HCT116 (cell line): ENCODE measurements at regions not wholly inside any gene's neighbourhood (a gene's known extent, or its start where the extent isn't known, plus 50 kb on each side); places are given as distances from the start of the nearest gene placed in this dataset.

Experiments
- ATAC-seq: fragments of 200-7000 bp; cut with Tn5 transposase; 2 replicates; pipeline ENCODE4 v1.9.1; 2020; ENCODE audit warnings: mild to moderate bottlenecking, moderate library complexity
- BruUV-seq: library from RNA; stranded (reverse); fragments of 400-500 nt; replicated peaks from 2 replicates; lab custom pipeline; 2021; lab: Mats Ljungman, UMichigan
- CTCF ChIA-PET: fragments of 300-600 bp; sonication (Branson Sonifier 250); formaldehyde crosslinking; loops from one replicate; lab custom pipeline; 2021; ENCODE audit warnings: antibody characterized with exemption; lab: Charles Lee
- POLR2A ChIA-PET: fragments of 300-600, 350-600 bp; sonication (Branson Sonifier 250); formaldehyde crosslinking; loops from one replicate; lab custom pipeline; 2021; ENCODE audit warnings: antibody characterized with exemption; lab: Charles Lee
- RAD21 ChIA-PET, 2 experiments: fragments of 300-600 bp; sonication (Branson Sonifier 250); formaldehyde crosslinking; loops; one replicate each; lab custom pipeline; 2023; ENCODE audit warnings: low total read pairs in 2 of 2; ENCODE audit not compliant: uncharacterized antibody in 2 of 2, unreplicated experiment in 2 of 2, low non-redundant PET in 1 of 2; lab: Charles Lee
- DNase-seq: peaks from one replicate; pipeline ENCODE4 v3.0.0-alpha.2; 2010; ENCODE audit warnings: low read depth, low spot score
- H2AFZ ChIP-seq: fragments of 200-600 bp; shearing (Covaris generic), sonication (generic); 2 replicates; pipeline ENCODE4 v1.6.1; 2017; ENCODE audit warnings: low read depth, mixed run types, mixed read lengths, antibody characterized with exemption, low read length; ENCODE audit not compliant: poor library complexity, severe bottlenecking
- H3K27ac ChIP-seq: 2 replicates; pipeline ENCODE4 v1.5.1; 2012; ENCODE audit warnings: low read depth, low read length
- H3K27me3 ChIP-seq: fragments of 200-600 bp; sonication (generic); 2 replicates; pipeline ENCODE4 v1.6.1; 2016; ENCODE audit warnings: mixed run types, low read length, mixed read lengths; ENCODE audit not compliant: insufficient read depth
- H3K36me3 ChIP-seq, 2 experiments: fragments of 200-500 bp in 1 of 2; fragments of 200-600 bp in 1 of 2; sonication (Bioruptor generic) in 1 of 2; sonication (generic) in 1 of 2; 2 replicates each; pipeline versions ENCODE4 v1.5.1 to v1.6.1; 2014 to 2016; ENCODE audit warnings: low read length in 2 of 2, inconsistent platforms in 1 of 2, mixed read lengths in 1 of 2, mixed run types in 1 of 2; ENCODE audit not compliant: insufficient read depth in 2 of 2, control insufficient read depth in 1 of 2
- H3K4me1 ChIP-seq, 2 experiments: fragments of 200-600 bp in 1 of 2; sonication (generic) in 1 of 2; 2 replicates each; pipeline versions ENCODE4 v1.5.1 to v1.6.1; 2012 to 2017; ENCODE audit warnings: low read length in 2 of 2, inconsistent platforms in 1 of 2, mild to moderate bottlenecking in 1 of 2, mixed read lengths in 1 of 2, mixed run types in 1 of 2, moderate library complexity in 1 of 2; ENCODE audit not compliant: insufficient read depth in 2 of 2, control insufficient read depth in 1 of 2
- H3K4me2 ChIP-seq: fragments of 200-600 bp; sonication (generic); 2 replicates; pipeline ENCODE4 v1.6.1; 2017; ENCODE audit warnings: mixed run types, low read length, mixed read lengths
- H3K4me3 ChIP-seq, 2 experiments: fragments of 200-600 bp in 1 of 2; sonication (generic) in 1 of 2; replicated peaks in 1 of 2; 2 replicates each; pipeline ENCODE4 v1.5.1; 2011 to 2016; ENCODE audit warnings: low read length in 2 of 2, control low read depth in 1 of 2, low read depth in 1 of 2, mild to moderate bottlenecking in 1 of 2, mixed read lengths in 1 of 2, mixed run types in 1 of 2
- H3K79me2 ChIP-seq: fragments of 200-600 bp; sonication (generic); 2 replicates; pipeline ENCODE4 v1.6.1; 2017; ENCODE audit warnings: mild to moderate bottlenecking, mixed run types, low read length, moderate library complexity, mixed read lengths; ENCODE audit not compliant: insufficient read depth
- H3K9ac ChIP-seq: fragments of 200-600 bp; sonication (generic); 2 replicates; pipeline ENCODE4 v1.6.1; 2016; ENCODE audit warnings: low read length, mixed read lengths
- H3K9me2 ChIP-seq: fragments of 200-600 bp; sonication (generic), shearing (Covaris generic); 2 replicates; pipeline ENCODE4 v1.6.1; 2017; ENCODE audit warnings: mixed run types, mild to moderate bottlenecking, moderate library complexity; ENCODE audit not compliant: insufficient read depth
- H3K9me3 ChIP-seq, 2 experiments: fragments of 200-500 bp in 1 of 2; fragments of 200-600 bp in 1 of 2; sonication (Bioruptor generic) in 1 of 2; sonication (generic) in 1 of 2; 2 replicates each; pipeline ENCODE4 v1.6.1; 2014 to 2017; ENCODE audit warnings: low read length in 2 of 2, mixed read lengths in 2 of 2, inconsistent platforms in 1 of 2, low read depth in 1 of 2, mild to moderate bottlenecking in 1 of 2, mixed run types in 1 of 2, moderate library complexity in 1 of 2; ENCODE audit not compliant: control insufficient read depth in 1 of 2, insufficient read depth in 1 of 2
- H4K20me1 ChIP-seq: fragments of 200-600 bp; sonication (generic), shearing (Covaris generic); 2 replicates; pipeline ENCODE4 v1.6.1; 2017; ENCODE audit warnings: mixed run types, mild to moderate bottlenecking, moderate library complexity; ENCODE audit not compliant: insufficient read depth
- CEBPB ChIP-seq: IDR thresholded peaks from 2 replicates; pipeline ENCODE4 v1.6.1; 2012; ENCODE audit warnings: low read depth
- EGR1 ChIP-seq: IDR thresholded peaks from 2 replicates; pipeline ENCODE4 v1.6.1; 2012; ENCODE audit warnings: low read depth
- ELF1 ChIP-seq: IDR thresholded peaks from 2 replicates; pipeline ENCODE4 v1.6.1; 2012; ENCODE audit warnings: low read depth, borderline replicate concordance
- EZH2phosphoT487 ChIP-seq: fragments of 200-600 bp; IDR thresholded peaks from 2 replicates; pipeline ENCODE4 v1.6.1; 2018; ENCODE audit warnings: antibody characterized with exemption, borderline replicate concordance
- FOSL1 ChIP-seq: IDR thresholded peaks from 2 replicates; pipeline ENCODE4 v1.6.1; 2012; ENCODE audit warnings: low read depth
- MAX ChIP-seq: IDR thresholded peaks from 2 replicates; pipeline ENCODE4 v1.6.1; 2012
- POLR2A ChIP-seq: IDR thresholded peaks from 2 replicates; pipeline ENCODE4 v1.7.0; 2011; ENCODE audit warnings: borderline replicate concordance; ENCODE audit not compliant: insufficient read depth, insufficient read length; ENCODE audit errors: extremely low read depth
- POLR2AphosphoS5 ChIP-seq: IDR thresholded peaks from 2 replicates; pipeline ENCODE4 v1.6.1; 2011; ENCODE audit warnings: mild to moderate bottlenecking, low read depth, low read length, moderate library complexity
- REST ChIP-seq: IDR thresholded peaks from 2 replicates; pipeline ENCODE4 v1.6.1; 2012; ENCODE audit warnings: low read depth
- SIN3A ChIP-seq: IDR thresholded peaks from 2 replicates; pipeline ENCODE4 v1.6.1; 2012; ENCODE audit warnings: low read depth
- TCF7L2 ChIP-seq: IDR thresholded peaks from 2 replicates; pipeline ENCODE4 v1.7.0; 2011; ENCODE audit warnings: borderline replicate concordance, inconsistent platforms; ENCODE audit not compliant: insufficient read depth, insufficient read length; ENCODE audit errors: extremely low read depth
- ZBTB33 ChIP-seq: IDR thresholded peaks from 2 replicates; pipeline ENCODE4 v1.6.1; 2011; ENCODE audit warnings: mild to moderate bottlenecking, low read length, moderate library complexity; ENCODE audit not compliant: insufficient replicate concordance; ENCODE audit errors: extremely low read depth
- ZNF274 ChIP-seq: fragments of 200-500 bp; sonication (Bioruptor generic); IDR thresholded peaks from 2 replicates; pipeline ENCODE4 v1.6.1; 2014; ENCODE audit warnings: mild to moderate bottlenecking, low read depth, low read length, inconsistent platforms
- intact Hi-C: fragments of 100-400 bp; cut with micrococcal nuclease; formaldehyde crosslinking; loops from 2 replicates; pipeline ENCODE4 v1.10.0; 2022

GRCh38 chr17:63332286-63332685, 113.8 kb downstream of the CYB561 start:
- Histone ChIP-seq H3K27me3 (no peaks in the 10 kb centered on the region), H3K36me3 (no peaks in the 10 kb centered on the region), H3K79me2 (no peaks in the 10 kb centered on the region), H2AFZ (no peak overlapping the region), H3K4me2 (no peak overlapping the region), H3K9ac (no peak overlapping the region), H3K4me1 (no peaks in the 10 kb centered on the region), H3K4me3 (no peak overlapping the region), H3K9me2 (no peaks in the 10 kb centered on the region)
- BruUV-seq: no TSS peak
- ChIA-PET RAD21 (no interaction called here), CTCF (no interaction called here), POLR2A (interaction anchor here (0.5 kb wide), 1 partner anchor 627 kb away, joined by 3 read pairs; no protein-coding TSS in a partner anchor)
- no peak for DNase-seq
- no peak for ATAC-seq
- intact Hi-C loops: no loop called here
- no peak for TF ChIP-seq POLR2AphosphoS5
- no peak for TF ChIP-seq SIN3A
- TF ChIP-seq POLR2A: no peak
- no peak for TF ChIP-seq TCF7L2
- TF ChIP-seq EGR1: no peak
- no peak for TF ChIP-seq ZNF274
- TF ChIP-seq CEBPB: no peak
- TF ChIP-seq FOSL1: no peak
- TF ChIP-seq ELF1: no peak
- TF ChIP-seq MAX: no peak
- TF ChIP-seq ZBTB33: no peak
- no peak for TF ChIP-seq EZH2phosphoT487
- TF ChIP-seq REST: no peak
- TF ChIP-seq, all 23 proteins: peak for 0
- Histone ChIP-seq H3K9me3 (no peaks in the 10 kb centered on the region), H3K27ac (no peak overlapping the region), H4K20me1 (no peaks in the 10 kb centered on the region)
